ENCODE measurements at regions not wholly inside any gene's neighbourhood (a gene's known extent, or its start where the extent isn't known, plus 50 kb on each side); places are given as distances from the start of the nearest gene placed in this dataset.

DNA sequence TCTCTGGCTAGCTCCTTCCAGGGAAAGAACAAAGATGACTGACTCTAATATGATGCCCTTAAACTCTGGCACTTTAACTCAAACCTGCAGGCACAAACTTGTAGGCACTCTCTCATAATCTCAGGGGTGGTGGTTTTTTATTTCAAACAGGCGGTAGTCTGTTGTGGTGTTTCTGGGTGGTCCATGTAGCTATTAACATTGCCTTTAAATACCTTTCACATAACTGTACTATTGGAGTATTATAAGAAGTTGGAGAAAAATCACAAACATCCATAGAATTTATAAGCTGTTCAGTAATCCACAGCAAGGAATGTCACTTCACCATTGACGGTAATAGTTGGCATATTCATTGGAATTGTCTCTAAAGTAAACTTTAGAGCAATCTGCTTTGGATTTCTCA, 204.2 kb upstream of the PDE5A start:
- TF ChIP-seq, protein P1, sequence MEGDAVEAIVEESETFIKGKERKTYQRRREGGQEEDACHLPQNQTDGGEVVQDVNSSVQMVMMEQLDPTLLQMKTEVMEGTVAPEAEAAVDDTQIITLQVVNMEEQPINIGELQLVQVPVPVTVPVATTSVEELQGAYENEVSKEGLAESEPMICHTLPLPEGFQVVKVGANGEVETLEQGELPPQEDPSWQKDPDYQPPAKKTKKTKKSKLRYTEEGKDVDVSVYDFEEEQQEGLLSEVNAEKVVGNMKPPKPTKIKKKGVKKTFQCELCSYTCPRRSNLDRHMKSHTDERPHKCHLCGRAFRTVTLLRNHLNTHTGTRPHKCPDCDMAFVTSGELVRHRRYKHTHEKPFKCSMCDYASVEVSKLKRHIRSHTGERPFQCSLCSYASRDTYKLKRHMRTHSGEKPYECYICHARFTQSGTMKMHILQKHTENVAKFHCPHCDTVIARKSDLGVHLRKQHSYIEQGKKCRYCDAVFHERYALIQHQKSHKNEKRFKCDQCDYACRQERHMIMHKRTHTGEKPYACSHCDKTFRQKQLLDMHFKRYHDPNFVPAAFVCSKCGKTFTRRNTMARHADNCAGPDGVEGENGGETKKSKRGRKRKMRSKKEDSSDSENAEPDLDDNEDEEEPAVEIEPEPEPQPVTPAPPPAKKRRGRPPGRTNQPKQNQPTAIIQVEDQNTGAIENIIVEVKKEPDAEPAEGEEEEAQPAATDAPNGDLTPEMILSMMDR (IDR thresholded peaks at IDR 0.05; ENCODE audit: low read depth, low read length): no peak
- no peak for TF ChIP-seq EZH2phosphoT487 (IDR thresholded peaks at IDR 0.05; ENCODE audit: low read depth)

Measured in OCI-LY3 (cell line).